Keratinocyte (primary cell): ENCODE measurements at regions not wholly inside any gene's neighbourhood (a gene's known extent, or its start where the extent isn't known, plus 50 kb on each side); places are given as distances from the start of the nearest gene placed in this dataset.

Source experiments
- DNase-seq: peaks from one replicate; pipeline ENCODE4 v3.0.0-alpha.2; 2011; ENCODE audit warnings: low read depth, missing footprints, low spot score
- FAIRE-seq: peaks from 2 replicates; lab custom pipeline; 2011; peaks lifted over from hg19 to GRCh38; lab: Jason Lieb, UNC
- H2AFZ ChIP-seq: 2 replicates; pipeline ENCODE4 v1.6.0; 2012; ENCODE audit warnings: low read length, control low read depth, inconsistent platforms; ENCODE audit not compliant: control insufficient read depth
- H3K27ac ChIP-seq: 2 replicates; pipeline ENCODE4 v1.5.1; 2011; ENCODE audit warnings: low read length; ENCODE audit not compliant: control insufficient read depth, insufficient read depth
- H3K27me3 ChIP-seq: 3 replicates; pipeline ENCODE4 v1.6.0; 2011; ENCODE audit warnings: low read length; ENCODE audit not compliant: control insufficient read depth, insufficient read depth; ENCODE audit errors: extremely low read depth
- H3K36me3 ChIP-seq, 2 experiments: 2 replicates in 1 of 2; 3 replicates in 1 of 2; pipeline ENCODE4 v1.5.1; 2011; ENCODE audit warnings: low read length in 2 of 2, mild to moderate bottlenecking in 1 of 2; ENCODE audit not compliant: control insufficient read depth in 2 of 2, insufficient read depth in 2 of 2; ENCODE audit errors: extremely low read depth in 1 of 2
- H3K4me1 ChIP-seq: 3 replicates; pipeline ENCODE4 v1.5.1; 2011; ENCODE audit warnings: low read length; ENCODE audit not compliant: control insufficient read depth, insufficient read depth; ENCODE audit errors: extremely low read depth
- H3K4me2 ChIP-seq: 3 replicates; pipeline ENCODE4 v1.6.0; 2011; ENCODE audit warnings: low read depth, low read length; ENCODE audit not compliant: control insufficient read depth, insufficient read depth; ENCODE audit errors: extremely low read depth
- H3K4me3 ChIP-seq, 3 experiments: fragments of 200-600 bp in 1 of 3; sonication (generic) in 1 of 3; 2 replicates in 2 of 3; 3 replicates in 1 of 3; pipeline ENCODE4 v1.5.1; 2011 to 2016; ENCODE audit warnings: low read length in 3 of 3, mild to moderate bottlenecking in 3 of 3, control low read depth in 2 of 3, inconsistent platforms in 1 of 3, low read depth in 1 of 3, mixed read lengths in 1 of 3, mixed run types in 1 of 3, moderate library complexity in 1 of 3; ENCODE audit not compliant: control insufficient read depth in 2 of 3, insufficient read depth in 2 of 3; ENCODE audit errors: extremely low read depth in 1 of 3
- H3K79me2 ChIP-seq: 2 replicates; pipeline ENCODE4 v1.6.0; 2012; ENCODE audit warnings: low read length; ENCODE audit not compliant: control insufficient read depth, insufficient read depth
- H3K9ac ChIP-seq: 3 replicates; pipeline ENCODE4 v1.6.0; 2011; ENCODE audit warnings: low read length; ENCODE audit not compliant: control insufficient read depth, insufficient read depth; ENCODE audit errors: extremely low read depth
- H3K9me1 ChIP-seq: 3 replicates; pipeline ENCODE4 v1.6.0; 2011; ENCODE audit warnings: low read length; ENCODE audit not compliant: control insufficient read depth, insufficient read depth; ENCODE audit errors: extremely low read depth
- H3K9me3 ChIP-seq: 2 replicates; pipeline ENCODE4 v1.5.1; 2012; ENCODE audit warnings: low read depth, low read length; ENCODE audit not compliant: control insufficient read depth
- H4K20me1 ChIP-seq: 3 replicates; pipeline ENCODE4 v1.6.0; 2011; ENCODE audit warnings: low read length; ENCODE audit not compliant: control insufficient read depth, insufficient read depth; ENCODE audit errors: extremely low read depth
- CTCF ChIP-seq, 3 experiments: IDR thresholded peaks in 1 of 3; conservative IDR thresholded peaks in 1 of 3; optimal IDR thresholded peaks in 1 of 3; 2 replicates in 2 of 3; 3 replicates in 1 of 3; pipeline versions ENCODE3 to v1.5.1; 2011; ENCODE audit warnings: low read length in 3 of 3, mild to moderate bottlenecking in 3 of 3, moderate library complexity in 2 of 3, control low read depth in 1 of 3, inconsistent platforms in 1 of 3; ENCODE audit not compliant: insufficient read depth in 2 of 3; ENCODE audit errors: extremely low read depth in 1 of 3
- EZH2 ChIP-seq: IDR thresholded peaks from one replicate; pipeline ENCODE4 v1.6.1; 2012; ENCODE audit warnings: inconsistent platforms, mild to moderate bottlenecking, low read length, moderate library complexity
- dilution Hi-C: fragments of 300-500 bp; cut with MboI; formaldehyde crosslinking; loops from one replicate; pipeline ENCODE4 v1.7.0; 2020; ENCODE audit warnings: low sequenced_read_pairs; ENCODE audit not compliant: extremely low pct_ligation_motif_present

GRCh38 chr12:115824936-115825602 is 452.4 kb downstream of the MED13L start:
- H3K79me2 ChIP-seq, result no peaks in the 10 kb centered on the region
- no peaks in the 10 kb centered on the region for H3K27me3 ChIP-seq
- no peaks in the 10 kb centered on the region for H3K9me1 ChIP-seq
- dilution Hi-C loops, result no loop called here
- H4K20me1 ChIP-seq, result no peaks in the 10 kb centered on the region
- no peaks in the 10 kb centered on the region for H3K36me3 ChIP-seq
- no peaks in the 10 kb centered on the region for H3K4me1 ChIP-seq
- no peak for FAIRE-seq
- H3K9ac ChIP-seq, result no peak overlapping the region
- no peak for DNase-seq
- no peaks in the 10 kb centered on the region for H3K9me3 ChIP-seq
- no peak overlapping the region for H3K4me2 ChIP-seq
- TF ChIP-seq EZH2 (no peak), CTCF (optimal IDR thresholded peaks at IDR 0.05 in 1 of 3, IDR thresholded peaks at IDR 0.05 in 1 of 3, conservative IDR thresholded peaks at IDR 0.05 in 1 of 3; ENCODE audit: extremely low read depth in 1 of 3, insufficient read depth in 2 of 3, low read length in 3 of 3) (no peak)
- no peak overlapping the region for H3K4me3 ChIP-seq
- no peak overlapping the region for H3K27ac ChIP-seq
- H2AFZ ChIP-seq, result no peak overlapping the region

- H3K9me1 ChIP-seq, result no peaks in the 10 kb centered on the region
- H3K4me1 ChIP-seq, result no peaks in the 10 kb centered on the region
- H3K27me3 ChIP-seq, result no peaks in the 10 kb centered on the region
- H4K20me1 ChIP-seq, result no peaks in the 10 kb centered on the region
- no peaks in the 10 kb centered on the region for H3K36me3 ChIP-seq
- H3K4me3 ChIP-seq, result no peak overlapping the region
- no peaks in the 10 kb centered on the region for H3K79me2 ChIP-seq
- DNase-seq (no peak), FAIRE-seq (no peak)
- H3K9me3 ChIP-seq, result no peaks in the 10 kb centered on the region
- TF ChIP-seq EZH2, result no peak
- H3K27ac ChIP-seq, result no peak overlapping the region
- H3K4me2 ChIP-seq, result no peak overlapping the region
- no peak overlapping the region for H2AFZ ChIP-seq
- dilution Hi-C loops, result no loop called here
- no peak overlapping the region for H3K9ac ChIP-seq
Measured at GRCh38 chr12:115823635-115824034, 453.9 kb downstream of the MED13L start.

GRCh38 chr12:115820656-115821055 is 456.8 kb downstream of the MED13L start:
- no peak for DNase-seq
- dilution Hi-C loops, result no loop called here
- no peaks in the 10 kb centered on the region for H3K79me2 ChIP-seq
- no peaks in the 10 kb centered on the region for H3K9me3 ChIP-seq
- no peak overlapping the region for H3K9ac ChIP-seq
- TF ChIP-seq EZH2, result no peak
- no peak for TF ChIP-seq CTCF (optimal IDR thresholded peaks at IDR 0.05 in 1 of 3, IDR thresholded peaks at IDR 0.05 in 1 of 3, conservative IDR thresholded peaks at IDR 0.05 in 1 of 3; ENCODE audit: extremely low read depth in 1 of 3, insufficient read depth in 2 of 3, low read length in 3 of 3)
- no peaks in the 10 kb centered on the region for H3K27me3 ChIP-seq
- FAIRE-seq, result no peak
- H3K9me1 ChIP-seq, result no peaks in the 10 kb centered on the region
- no peak overlapping the region for H2AFZ ChIP-seq
- H3K4me1 ChIP-seq, result no peaks in the 10 kb centered on the region
- no peak overlapping the region for H3K27ac ChIP-seq
- no peak overlapping the region for H3K4me2 ChIP-seq
- H3K4me3 ChIP-seq, result no peak overlapping the region
- H3K36me3 ChIP-seq, result no peaks in the 10 kb centered on the region
- H4K20me1 ChIP-seq, result no peaks in the 10 kb centered on the region
